Amygdala (tissue), 56 donors: ENCODE measurements at regions not wholly inside any gene's neighbourhood (a gene's known extent, or its start where the extent isn't known, plus 50 kb on each side); places are given as distances from the start of the nearest gene placed in this dataset.
"Not testable (repeated sequence)": the region's sequence is repeated elsewhere in the genome, so short reads cannot be mapped to it uniquely, and the experiment has no call there.

Experiments used
- DNase-seq, 56 donors: peaks; one replicate each; lab custom pipeline; 2025; lab: John Stamatoyannopoulos, UW

- DNase-seq = peak in 6 of 56 donors; percentile 1 to 8 (median 4)
These were observed 121.7 kb downstream of the NREP start for GRCh38 chr5:111635151-111635902.

DNA sequence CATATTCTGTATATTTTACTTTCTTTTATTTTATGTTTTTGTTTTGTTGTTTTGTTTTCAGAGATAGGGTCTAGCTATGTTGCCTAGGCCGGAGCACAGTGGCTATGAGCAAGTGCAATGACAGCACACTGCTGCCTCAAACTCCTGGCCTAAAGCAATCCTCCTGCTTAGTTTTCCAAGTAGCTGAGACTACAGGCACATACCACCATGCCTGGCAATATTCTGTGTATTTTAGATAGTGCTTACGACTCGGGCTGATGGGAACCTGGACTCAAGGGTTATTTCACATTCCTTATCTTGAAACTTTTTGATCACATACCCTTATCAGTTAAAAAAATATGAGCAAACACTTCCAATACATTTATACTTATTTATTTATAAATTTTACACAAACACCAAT is 119.0 kb upstream of the STARD4 start:
- no peak for DNase-seq

- no peak for DNase-seq
These were observed 116.6 kb upstream of the STARD4 start for GRCh38 chr5:111628901-111629300.

GRCh38 chr5:111627862-111628261 is 115.5 kb upstream of the STARD4 start:
- DNase-seq = no peak

DNA sequence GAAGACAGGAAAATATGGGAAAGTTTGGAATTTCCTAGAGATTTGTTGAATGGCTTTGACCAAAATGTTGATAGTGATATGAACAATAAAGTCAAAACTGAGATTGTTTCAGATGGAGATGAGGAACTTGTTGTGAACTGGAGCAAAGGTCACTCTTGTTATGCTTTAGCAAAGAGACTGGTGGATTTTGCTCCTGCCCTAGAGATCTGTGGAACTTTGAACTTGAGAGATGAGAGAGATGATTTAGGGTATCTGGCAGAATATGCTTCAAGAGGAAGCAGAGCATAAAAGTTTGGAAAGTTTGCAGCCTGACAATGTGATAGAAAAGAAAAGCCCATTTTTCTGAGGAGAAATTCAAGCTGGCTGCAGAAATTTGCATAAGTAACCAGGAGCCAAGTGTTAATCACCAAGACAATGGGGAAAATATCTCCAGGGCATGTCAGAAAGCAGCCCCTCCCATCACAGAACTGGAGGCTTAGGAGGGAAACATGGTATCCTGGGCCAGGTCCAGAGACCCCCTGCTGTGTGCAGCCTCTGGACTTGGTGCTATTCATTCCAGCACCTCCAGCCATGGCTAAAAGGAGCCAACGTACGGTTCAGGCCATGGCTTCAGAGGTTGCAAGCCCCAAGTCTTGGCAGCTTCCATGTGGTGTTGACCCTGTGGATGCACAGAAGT is 114.3 kb upstream of the STARD4 start:
- DNase-seq = no peak

DNA sequence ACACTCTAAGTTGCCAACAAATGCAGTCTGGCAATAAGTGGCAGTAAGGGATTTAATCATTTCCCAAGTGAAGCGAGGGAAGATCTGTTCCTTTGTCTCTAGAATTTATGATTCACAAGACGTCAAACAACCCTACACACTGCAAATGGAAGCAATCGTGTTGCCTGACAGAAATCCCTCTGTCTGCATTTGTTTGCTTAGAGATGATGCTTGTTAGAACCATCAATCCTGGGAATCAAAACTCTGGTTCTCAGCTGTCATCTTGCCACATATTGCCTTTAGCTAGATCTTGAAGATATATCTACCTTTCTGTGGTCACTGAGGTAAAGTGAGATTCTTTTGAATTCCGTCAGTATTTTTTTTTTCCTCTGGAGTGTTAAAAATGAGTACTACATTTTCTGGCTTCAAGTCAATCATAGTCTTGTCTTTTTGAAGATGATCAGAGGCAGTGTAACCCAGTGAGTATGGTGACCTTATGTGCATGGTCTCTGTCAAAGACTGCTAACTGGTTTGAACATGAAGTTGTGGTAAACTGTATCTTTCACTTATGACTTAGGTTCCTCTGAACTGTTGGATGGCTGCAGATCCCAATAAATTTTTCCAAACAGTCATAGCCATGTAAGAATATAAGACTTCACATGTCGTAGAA is 106.4 kb upstream of the STARD4 start:
- no peak for DNase-seq

DNA sequence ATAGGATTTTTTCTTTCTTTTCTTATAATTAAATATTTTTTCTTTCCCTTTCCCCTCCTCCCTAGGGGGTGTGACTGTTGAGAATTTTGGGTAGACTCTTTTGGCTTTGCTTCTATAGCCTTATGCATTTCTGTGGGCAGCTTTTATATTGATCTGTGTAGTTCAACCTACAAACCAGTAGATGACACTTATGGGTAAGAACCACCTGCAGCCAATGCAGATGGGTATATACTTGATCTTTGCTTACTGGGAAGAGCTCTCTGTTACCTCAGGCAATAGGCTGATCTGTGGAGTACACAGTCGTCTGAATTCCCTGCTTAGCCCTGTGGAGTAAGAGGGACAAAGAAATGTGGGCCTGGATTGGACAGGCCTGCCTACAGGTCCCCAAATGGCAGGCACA is 102.7 kb upstream of the STARD4 start:
- no peak for DNase-seq

DNA sequence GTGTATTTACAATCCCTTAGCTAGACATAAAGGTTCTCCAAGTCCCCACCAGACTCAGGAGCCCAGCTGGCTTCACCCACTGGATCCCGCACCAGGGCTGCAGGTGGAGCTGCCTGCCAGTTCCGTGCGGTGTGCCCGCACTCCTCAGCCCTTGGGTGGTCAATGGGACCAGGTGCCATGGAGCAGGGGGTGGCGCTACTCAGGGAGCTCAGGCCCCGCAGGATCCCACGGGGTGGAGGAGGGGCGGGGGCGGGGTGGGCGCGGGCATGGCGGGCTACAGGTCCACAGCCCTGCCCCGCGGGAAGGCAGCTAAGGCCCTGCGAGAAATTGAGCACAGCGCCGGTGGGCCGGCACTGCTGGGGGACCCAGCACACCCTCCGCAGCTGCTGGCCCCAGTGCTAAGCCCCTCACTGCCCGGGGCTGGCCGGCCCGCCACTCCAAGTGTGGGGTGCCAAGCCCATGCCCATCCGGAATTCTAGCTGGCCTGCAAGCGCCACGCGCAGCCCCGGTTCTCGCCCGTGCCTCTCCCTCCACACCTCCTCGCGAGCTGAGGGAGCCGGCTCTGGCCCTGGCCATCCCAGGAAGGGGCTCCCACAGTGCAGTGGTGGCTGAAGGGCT is 99.8 kb upstream of the STARD4 start:
- DNase-seq = not testable (repeated sequence)

GRCh38 chr5:111606194-111606593 is 93.9 kb upstream of the STARD4 start:
- no peak for DNase-seq

DNA sequence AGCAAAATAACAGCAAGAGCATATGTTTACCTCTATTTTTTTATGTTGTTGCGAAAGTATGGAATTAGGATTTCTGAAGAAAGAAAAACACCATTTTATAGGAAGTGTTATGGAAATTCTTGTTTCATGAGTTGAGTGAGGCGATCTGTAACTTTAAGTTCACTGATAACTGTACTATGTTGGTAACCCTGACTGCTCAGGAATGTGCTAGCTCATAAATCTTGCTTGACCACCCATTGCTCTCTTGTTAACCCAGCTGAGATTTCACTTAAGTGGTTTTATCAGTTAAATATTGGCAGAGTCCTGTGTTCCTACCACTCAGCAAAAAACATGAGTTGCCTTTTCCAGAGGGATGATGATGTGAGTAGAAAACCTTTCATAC is 91.1 kb upstream of the STARD4 start:
- DNase-seq = no peak

- no peak for DNase-seq
These were observed 90.6 kb upstream of the STARD4 start for GRCh38 chr5:111602817-111603445.

DNA sequence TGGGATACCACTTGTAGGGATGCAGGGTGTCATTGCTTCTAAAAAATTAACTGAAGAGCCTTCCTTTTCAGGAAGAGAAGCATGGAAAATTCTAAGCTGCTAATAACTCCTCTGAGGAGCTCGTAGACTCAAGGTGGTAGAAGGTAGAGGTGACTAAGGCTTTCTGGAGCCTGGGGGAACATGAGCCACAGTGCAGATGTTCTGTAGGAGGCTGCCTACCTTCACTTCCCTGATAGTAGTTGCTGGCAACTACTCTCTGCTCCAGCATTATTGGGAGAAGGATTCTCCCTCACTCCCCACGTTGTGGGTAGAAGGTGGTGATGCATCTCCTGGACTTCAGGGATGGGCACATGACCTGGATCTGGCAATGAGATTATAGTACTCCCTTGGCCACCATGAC is 86.7 kb upstream of the STARD4 start:
- DNase-seq = no peak

DNA sequence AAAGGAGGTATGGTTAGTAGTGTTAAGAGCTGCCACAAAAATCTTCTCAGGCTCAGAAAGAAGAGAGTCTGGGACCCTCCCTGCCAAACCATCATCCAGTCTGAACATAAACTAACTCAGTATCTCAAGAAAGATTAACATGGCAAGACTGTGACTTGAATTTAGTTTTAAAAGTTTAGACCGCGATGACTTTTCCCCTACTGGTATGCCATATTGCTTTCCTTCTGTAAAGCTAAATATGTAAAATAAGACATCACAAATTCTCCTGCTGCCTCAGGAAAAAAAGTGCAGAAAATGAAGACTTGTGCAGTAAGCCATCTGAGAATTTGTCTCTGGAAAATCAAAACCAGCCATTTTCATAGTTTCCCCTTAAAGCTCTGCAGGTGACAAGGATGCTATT is 85.2 kb upstream of the STARD4 start:
- no peak for DNase-seq

GRCh38 chr5:111596705-111597104 is 84.4 kb upstream of the STARD4 start:
- no peak for DNase-seq

DNA sequence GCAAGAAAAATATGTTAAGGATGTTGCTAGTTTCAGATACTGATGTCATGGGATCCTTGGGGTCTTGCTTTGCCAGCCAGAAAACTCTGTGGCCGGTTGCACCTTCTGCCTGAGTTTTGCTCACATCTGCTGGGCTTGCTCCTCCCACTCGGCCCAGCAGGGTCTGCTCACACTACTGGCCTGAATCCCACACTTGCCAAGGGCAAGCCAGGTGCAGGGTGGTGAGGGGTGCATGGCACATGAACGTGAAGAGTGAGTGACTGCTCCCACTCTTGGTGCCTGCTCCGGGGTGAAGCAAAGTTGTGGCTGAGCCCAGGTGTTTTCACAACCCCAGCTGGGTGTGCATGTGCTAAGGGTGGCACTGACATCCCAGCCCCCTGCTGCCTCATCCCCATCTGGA is 83.1 kb upstream of the STARD4 start:
- no peak for DNase-seq

GRCh38 chr5:111589316-111589715 is 77.0 kb upstream of the STARD4 start:
- DNase-seq = no peak

- DNase-seq = no peak
These were observed 75.4 kb upstream of the STARD4 start for GRCh38 chr5:111587728-111588127.

- no peak for DNase-seq
These were observed 73.6 kb upstream of the STARD4 start for GRCh38 chr5:111585946-111586345.

DNA sequence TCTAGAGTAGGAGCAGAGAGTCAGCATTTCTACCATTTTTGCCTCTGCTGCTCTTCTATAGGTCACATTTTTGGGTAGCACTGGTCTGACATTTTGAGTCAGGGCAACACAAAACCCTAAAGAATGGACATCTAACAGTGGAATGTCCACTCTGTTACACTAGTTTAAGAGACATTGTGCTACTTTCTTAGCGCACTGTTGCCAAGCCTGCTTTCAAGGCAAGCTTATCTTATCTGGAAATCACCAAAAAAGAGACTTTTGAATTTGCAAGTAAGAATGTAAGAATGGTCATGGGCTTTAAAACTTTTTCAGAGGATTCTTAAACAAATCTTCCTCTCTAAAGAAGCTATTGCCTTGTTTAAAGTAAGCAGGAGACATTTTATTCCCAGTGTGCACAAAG is 73.0 kb upstream of the STARD4 start:
- DNase-seq = no peak

DNA sequence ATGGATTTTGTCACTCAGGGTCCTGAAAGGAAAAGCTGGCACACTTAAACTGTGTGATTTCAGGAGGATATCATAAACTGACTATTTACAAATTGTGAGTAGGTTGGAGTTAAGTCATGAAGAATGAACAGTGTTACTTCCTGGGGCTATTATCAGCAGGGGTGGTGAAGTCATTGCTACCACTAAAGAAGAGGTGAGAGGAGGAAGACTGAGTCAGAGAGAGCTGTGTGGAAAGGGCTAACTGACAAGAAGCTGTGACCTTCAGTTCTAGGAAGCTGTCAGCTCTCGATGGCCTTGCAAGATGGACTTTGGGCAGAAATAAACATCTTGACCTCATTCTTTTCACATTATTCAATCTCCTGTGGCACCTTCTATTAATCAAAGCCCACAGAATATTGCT is 72.3 kb upstream of the STARD4 start:
- no peak for DNase-seq

GRCh38 chr5:111583758-111584203 is 71.4 kb upstream of the STARD4 start:
- DNase-seq = no peak
